B cell (primary cell): ENCODE measurements at regions not wholly inside any gene's neighbourhood (a gene's known extent, or its start where the extent isn't known, plus 50 kb on each side); places are given as distances from the start of the nearest gene placed in this dataset.

Source experiments
- EZH2 ChIP-seq: IDR thresholded peaks from 2 replicates; pipeline ENCODE4 v1.6.1; 2012; ENCODE audit warnings: borderline replicate concordance, low read depth, mild to moderate bottlenecking, moderate library complexity, low read length; ENCODE audit not compliant: insufficient read depth, poor library complexity, severe bottlenecking
- TF ChIP-seq, protein P1 (sequence below): fragments of 200-600 bp; IDR thresholded peaks from one replicate; pipeline ENCODE4 v1.8.0; 2022; ENCODE audit warnings: antibody characterized with exemption, mild to moderate bottlenecking

DNA sequence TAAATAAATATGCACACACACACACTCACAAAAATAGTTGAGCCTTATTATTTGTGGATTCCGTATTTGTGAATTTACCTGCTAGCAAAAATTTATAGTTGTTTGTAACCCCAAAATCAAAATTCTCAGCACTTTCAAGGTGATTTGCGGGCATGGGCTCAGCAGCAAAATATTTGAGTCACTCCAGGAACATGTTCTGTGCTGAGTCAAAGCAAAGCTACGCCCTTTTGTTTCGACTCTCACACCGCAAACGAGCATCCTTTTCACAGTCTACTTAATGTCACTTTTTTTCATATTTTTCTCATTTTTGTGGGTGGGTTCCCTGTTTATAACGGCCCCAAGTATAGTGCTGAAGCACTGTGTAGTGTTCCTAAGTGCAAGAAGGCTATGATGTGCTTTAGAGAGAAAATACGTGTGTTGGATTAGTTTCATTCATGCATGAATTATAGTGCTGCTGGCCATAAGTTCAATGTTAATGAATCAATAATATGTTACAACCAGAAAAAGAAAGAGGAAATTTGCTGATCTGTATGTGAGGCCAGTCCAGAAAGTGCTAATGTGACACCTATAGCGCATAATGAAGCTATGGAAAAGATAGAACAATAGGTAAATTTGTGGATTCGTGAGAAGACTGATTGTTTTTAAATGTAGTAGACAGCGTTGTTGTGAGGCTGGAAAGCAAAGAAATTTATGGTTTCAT is 723.2 kb upstream of the AGA start:
- TF ChIP-seq, protein P1, sequence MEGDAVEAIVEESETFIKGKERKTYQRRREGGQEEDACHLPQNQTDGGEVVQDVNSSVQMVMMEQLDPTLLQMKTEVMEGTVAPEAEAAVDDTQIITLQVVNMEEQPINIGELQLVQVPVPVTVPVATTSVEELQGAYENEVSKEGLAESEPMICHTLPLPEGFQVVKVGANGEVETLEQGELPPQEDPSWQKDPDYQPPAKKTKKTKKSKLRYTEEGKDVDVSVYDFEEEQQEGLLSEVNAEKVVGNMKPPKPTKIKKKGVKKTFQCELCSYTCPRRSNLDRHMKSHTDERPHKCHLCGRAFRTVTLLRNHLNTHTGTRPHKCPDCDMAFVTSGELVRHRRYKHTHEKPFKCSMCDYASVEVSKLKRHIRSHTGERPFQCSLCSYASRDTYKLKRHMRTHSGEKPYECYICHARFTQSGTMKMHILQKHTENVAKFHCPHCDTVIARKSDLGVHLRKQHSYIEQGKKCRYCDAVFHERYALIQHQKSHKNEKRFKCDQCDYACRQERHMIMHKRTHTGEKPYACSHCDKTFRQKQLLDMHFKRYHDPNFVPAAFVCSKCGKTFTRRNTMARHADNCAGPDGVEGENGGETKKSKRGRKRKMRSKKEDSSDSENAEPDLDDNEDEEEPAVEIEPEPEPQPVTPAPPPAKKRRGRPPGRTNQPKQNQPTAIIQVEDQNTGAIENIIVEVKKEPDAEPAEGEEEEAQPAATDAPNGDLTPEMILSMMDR, result no peak
- no peak for TF ChIP-seq EZH2
